Nucleus accumbens (tissue), 56 donors: ENCODE measurements at regions not wholly inside any gene's neighbourhood (a gene's known extent, or its start where the extent isn't known, plus 50 kb on each side); places are given as distances from the start of the nearest gene placed in this dataset.
"Not testable (repeated sequence)": the region's sequence is repeated elsewhere in the genome, so short reads cannot be mapped to it uniquely, and the experiment has no call there.

Experiments
- DNase-seq, 56 donors: peaks; one replicate each; lab custom pipeline; 2025; lab: John Stamatoyannopoulos, UW

GRCh38 chr21:35458405-35458804, 409.3 kb upstream of the RUNX1 start:
- DNase-seq = no peak

- DNase-seq = no peak
Observed at GRCh38 chr21:35457097-35457804, 408.1 kb upstream of the RUNX1 start.

GRCh38 chr21:35451276-35451675, 402.2 kb upstream of the RUNX1 start:
- no peak for DNase-seq

- DNase-seq = no peak
Observed at GRCh38 chr21:35450830-35451229, 401.7 kb upstream of the RUNX1 start.

GRCh38 chr21:35449846-35450245, 400.7 kb upstream of the RUNX1 start:
- DNase-seq = no peak

GRCh38 chr21:35448876-35449599, 399.9 kb upstream of the RUNX1 start:
- DNase-seq = no peak

- no peak for DNase-seq
Observed at GRCh38 chr21:35444391-35444790, 395.3 kb upstream of the RUNX1 start.

- DNase-seq = no peak
Observed at GRCh38 chr21:35441868-35442582, 392.9 kb upstream of the RUNX1 start.

GRCh38 chr21:35438643-35439404, 389.7 kb upstream of the RUNX1 start:
- no peak for DNase-seq

- DNase-seq = no peak
Observed at GRCh38 chr21:35437941-35438340, 388.8 kb upstream of the RUNX1 start.

- DNase-seq = no peak
Observed at GRCh38 chr21:35436899-35437298, 387.8 kb upstream of the RUNX1 start.

- DNase-seq = not testable (repeated sequence)
Observed at GRCh38 chr21:35432601-35433000, 383.5 kb upstream of the RUNX1 start.

- no peak for DNase-seq
Observed at GRCh38 chr21:35430260-35430659, 381.2 kb upstream of the RUNX1 start.

GRCh38 chr21:35428937-35429336, 379.8 kb upstream of the RUNX1 start:
- no peak for DNase-seq

GRCh38 chr21:35428489-35428888, 379.4 kb upstream of the RUNX1 start:
- DNase-seq = peak in 2 of 56 donors; percentile 2 to 3

- DNase-seq = no peak
Observed at GRCh38 chr21:35428001-35428320, 378.9 kb upstream of the RUNX1 start.

- no peak for DNase-seq
Observed at GRCh38 chr21:35427320-35428000, 378.4 kb upstream of the RUNX1 start.

- no peak for DNase-seq
Observed at GRCh38 chr21:35426897-35427296, 377.8 kb upstream of the RUNX1 start.

GRCh38 chr21:35426469-35426868, 377.4 kb upstream of the RUNX1 start:
- no peak for DNase-seq

GRCh38 chr21:35424122-35424521, 375.0 kb upstream of the RUNX1 start:
- no peak for DNase-seq
